Fibroblast of lung (primary cell): ENCODE measurements at regions not wholly inside any gene's neighbourhood (a gene's known extent, or its start where the extent isn't known, plus 50 kb on each side); places are given as distances from the start of the nearest gene placed in this dataset.
"Not testable (repeated sequence)": the region's sequence is repeated elsewhere in the genome, so short reads cannot be mapped to it uniquely, and the experiment has no call there.

Source experiments
- DNase-seq, 2 donors: peaks; one replicate each; pipeline versions ENCODE4 v3.0.0 to v3.0.0-alpha.2; 2010; ENCODE audit warnings: low read depth in 2 of 2
- H2AFZ ChIP-seq: 2 replicates; pipeline ENCODE4 v1.5.1; 2012; ENCODE audit warnings: low read length, control low read depth, inconsistent platforms
- H3K27ac ChIP-seq: 2 replicates; pipeline ENCODE4 v1.5.1; 2011; ENCODE audit warnings: low read length, control low read depth; ENCODE audit not compliant: insufficient read depth
- H3K27me3 ChIP-seq: 2 replicates; pipeline ENCODE4 v1.5.1; 2011; ENCODE audit warnings: mild to moderate bottlenecking, low read length; ENCODE audit not compliant: control insufficient read depth, insufficient read depth
- H3K36me3 ChIP-seq: 2 replicates; pipeline ENCODE4 v1.5.1; 2011; ENCODE audit warnings: low read length; ENCODE audit not compliant: control insufficient read depth, insufficient read depth
- H3K4me1 ChIP-seq: 2 replicates; pipeline ENCODE4 v1.5.1; 2011; ENCODE audit warnings: low read length; ENCODE audit not compliant: control insufficient read depth, insufficient read depth; ENCODE audit errors: extremely low read depth
- H3K4me2 ChIP-seq: 2 replicates; pipeline ENCODE4 v1.5.1; 2011; ENCODE audit warnings: low read length, control low read depth; ENCODE audit not compliant: insufficient read depth; ENCODE audit errors: extremely low read depth
- H3K4me3 ChIP-seq, 4 experiments: fragments of 200-600 bp in 1 of 4; sonication (generic) in 1 of 4; replicated peaks in 1 of 4; 2 replicates each; pipeline ENCODE4 v1.5.1; 2011 to 2016; ENCODE audit warnings: low read length in 4 of 4, low read depth in 3 of 4, mild to moderate bottlenecking in 3 of 4, control low read depth in 2 of 4, inconsistent platforms in 1 of 4, mixed read lengths in 1 of 4; ENCODE audit not compliant: insufficient read depth in 1 of 4; ENCODE audit errors: control extremely low read depth in 1 of 4
- H3K79me2 ChIP-seq: 2 replicates; pipeline ENCODE4 v1.5.1; 2012; ENCODE audit warnings: mild to moderate bottlenecking, low read length, inconsistent platforms; ENCODE audit not compliant: control insufficient read depth, insufficient read depth
- H3K9ac ChIP-seq: 2 replicates; pipeline ENCODE4 v1.5.1; 2011; ENCODE audit warnings: mild to moderate bottlenecking, low read length, control low read depth; ENCODE audit not compliant: insufficient read depth
- H3K9me3 ChIP-seq: 2 replicates; pipeline ENCODE4 v1.5.1; 2012; ENCODE audit warnings: low read depth, low read length; ENCODE audit not compliant: control insufficient read depth, insufficient read depth
- H4K20me1 ChIP-seq: 2 replicates; pipeline ENCODE4 v1.5.1; 2011; ENCODE audit warnings: low read length; ENCODE audit not compliant: control insufficient read depth, insufficient read depth; ENCODE audit errors: extremely low read depth
- CTCF ChIP-seq, 2 donors: IDR thresholded peaks in 1 of 2; conservative IDR thresholded peaks in 1 of 2; 1 replicate in 1 of 2; 2 replicates in 1 of 2; pipeline ENCODE4 v1.5.1; 2011 to 2012; ENCODE audit warnings: low read length in 2 of 2, control low read depth in 1 of 2, inconsistent platforms in 1 of 2, low read depth in 1 of 2, mild to moderate bottlenecking in 1 of 2
- EZH2 ChIP-seq: IDR thresholded peaks from 2 replicates; pipeline ENCODE4 v1.5.1; 2012; ENCODE audit warnings: low read length, control low read depth, mild to moderate bottlenecking; ENCODE audit errors: missing control alignments

- H3K9me3 ChIP-seq = no peaks in the 10 kb centered on the region
- no peak for TF ChIP-seq EZH2
- no peak for TF ChIP-seq CTCF (conservative IDR thresholded peaks at IDR 0.05 in 1 of 2, IDR thresholded peaks at IDR 0.05 in 1 of 2; ENCODE audit: low read depth in 1 of 2, low read length in 2 of 2)
- no peaks in the 10 kb centered on the region for H3K36me3 ChIP-seq
- no peak overlapping the region for H3K27ac ChIP-seq
- H2AFZ ChIP-seq = no peak overlapping the region
- no peak for DNase-seq
- no peak overlapping the region for H3K4me2 ChIP-seq
- H3K79me2 ChIP-seq = no peaks in the 10 kb centered on the region
- no peaks in the 10 kb centered on the region for H3K4me1 ChIP-seq
- H3K4me3 ChIP-seq = no peak overlapping the region
- no peak overlapping the region for H3K9ac ChIP-seq
- H3K27me3 ChIP-seq = no peaks in the 10 kb centered on the region
- no peaks in the 10 kb centered on the region for H4K20me1 ChIP-seq
Measured at GRCh38 chr5:101288633-101289032, 385.6 kb upstream of the ST8SIA4 start.

- TF ChIP-seq EZH2 (no peak), CTCF (conservative IDR thresholded peaks at IDR 0.05 in 1 of 2, IDR thresholded peaks at IDR 0.05 in 1 of 2; ENCODE audit: low read depth in 1 of 2, low read length in 2 of 2) (no peak)
- H3K4me3 ChIP-seq = no peak overlapping the region
- no peaks in the 10 kb centered on the region for H3K36me3 ChIP-seq
- no peak overlapping the region for H3K27ac ChIP-seq
- no peak for DNase-seq
- H2AFZ ChIP-seq = no peak overlapping the region
- H3K4me2 ChIP-seq = no peak overlapping the region
- H3K9ac ChIP-seq = no peak overlapping the region
- no peaks in the 10 kb centered on the region for H3K79me2 ChIP-seq
- no peaks in the 10 kb centered on the region for H3K9me3 ChIP-seq
- no peaks in the 10 kb centered on the region for H4K20me1 ChIP-seq
- H3K4me1 ChIP-seq = no peaks in the 10 kb centered on the region
- no peaks in the 10 kb centered on the region for H3K27me3 ChIP-seq
Measured at GRCh38 chr5:101284736-101285375, 381.8 kb upstream of the ST8SIA4 start.

- not testable (repeated sequence) for H3K36me3 ChIP-seq, H3K27ac ChIP-seq, H3K9ac ChIP-seq, H2AFZ ChIP-seq, H4K20me1 ChIP-seq, H3K9me3 ChIP-seq, H3K4me3 ChIP-seq, DNase-seq, H3K79me2 ChIP-seq, H3K27me3 ChIP-seq, H3K4me2 ChIP-seq, H3K4me1 ChIP-seq
Measured at GRCh38 chr5:101283938-101284337, 380.9 kb upstream of the ST8SIA4 start.
